Right lobe of liver (tissue), 6 donors: ENCODE measurements at regions not wholly inside any gene's neighbourhood (a gene's known extent, or its start where the extent isn't known, plus 50 kb on each side); places are given as distances from the start of the nearest gene placed in this dataset.

Source experiments
- ATAC-seq, 4 donors: fragments of 200-7000 bp; cut with Tn5 transposase; one replicate each; pipeline ENCODE4 v1.9.1; 2020; ENCODE audit warnings: mild to moderate bottlenecking in 4 of 4, moderate library complexity in 4 of 4
- DNase-seq, 3 donors: peaks; one replicate each; pipeline ENCODE4 v3.0.0-alpha.2; 2020
- H3K27ac ChIP-seq, 3 donors: fragments of 200-600 bp; one replicate each; pipeline ENCODE4 v1.8.0; 2022
- H3K27me3 ChIP-seq, 2 donors: fragments of 200-600 bp; one replicate each; pipeline ENCODE4 v1.8.0; 2022
- H3K36me3 ChIP-seq, 4 donors: fragments of 200-600 bp; sonication (generic) in 1 of 4; one replicate each; pipeline versions ENCODE4 v1.5.1 to v1.8.0; 2017 to 2022; ENCODE audit warnings: control low read depth in 1 of 4
- H3K4me1 ChIP-seq, 4 donors: fragments of 200-600 bp; sonication (generic) in 1 of 4; one replicate each; pipeline versions ENCODE4 v1.5.1 to v1.8.0; 2017 to 2022; ENCODE audit warnings: control low read depth in 1 of 4
- H3K4me3 ChIP-seq, 3 donors: fragments of 200-600 bp; one replicate each; pipeline ENCODE4 v1.8.0; 2022
- H3K9me3 ChIP-seq, 4 donors: fragments of 200-600 bp; sonication (generic) in 1 of 4; one replicate each; pipeline versions ENCODE4 v1.5.1 to v1.8.0; 2017 to 2022; ENCODE audit warnings: control low read depth in 1 of 4
- POLR2A ChIP-seq: fragments of 450-650 bp; IDR thresholded peaks from one replicate; pipeline ENCODE4 v1.6.1; 2017; ENCODE audit warnings: antibody characterized with exemption, mild to moderate bottlenecking
- WGBS: methylation state at CpG from one replicate; pipeline ENCODE4 v1.1.6; 2018; ENCODE audit warnings: low coverage, low lambda C conversion rate; ENCODE audit not compliant: insufficient coverage; ENCODE audit errors: missing lambda C conversion rate; 5-methylcytosine and 5-hydroxymethylcytosine counted together
- intact Hi-C, 2 donors: fragments of 100-400 bp; cut with DNase I; formaldehyde crosslinking; loops; one replicate each; pipeline versions ENCODE4 v1.11.2 to v1.14.1; 2022
- TF ChIP-seq, protein P1 (sequence below), 4 donors: fragments of 200-600 bp in 3 of 4; fragments of 450-650 bp in 1 of 4; IDR thresholded peaks; one replicate each; pipeline versions ENCODE4 v1.5.1 to v1.8.0; 2016 to 2022; ENCODE audit warnings: antibody characterized with exemption in 4 of 4, mild to moderate bottlenecking in 2 of 4
- donor health status: DM: no; HTN: yes; CAD: no.
- donor health status: DM: no; HTN: no; CAD: no.
- donor health status: DM: no; HTN: no; CAD: no.
- donor health status: DM: no; HTN: yes; CAD: no.
- donor health status: DM: no; HTN: yes; CAD: no.

DNA sequence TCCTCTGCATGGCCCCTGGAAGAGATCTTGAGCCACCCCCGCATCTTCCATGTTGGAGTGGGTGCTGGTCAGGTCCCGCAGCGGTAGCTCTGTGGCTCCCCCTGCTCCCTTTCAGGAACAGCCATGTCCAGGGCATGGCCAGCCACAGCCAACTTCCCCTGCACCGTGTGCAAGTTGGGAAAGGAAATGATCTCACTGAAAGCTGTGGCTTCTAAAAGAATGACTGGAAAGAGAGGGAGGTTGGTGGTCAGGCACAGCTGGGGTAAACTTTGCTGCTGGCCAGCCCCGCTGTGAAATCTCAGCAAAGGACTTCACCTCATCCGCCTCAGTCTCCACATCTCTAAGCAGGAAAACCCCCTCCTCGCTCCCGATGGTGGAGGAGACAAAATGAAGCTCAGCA lies 153.6 kb upstream of the CST7 start:
- ATAC-seq (no peak), DNase-seq (no peak)
- Histone ChIP-seq H3K27me3 (no peaks in the 10 kb centered on the region), H3K9me3 (no peaks in the 10 kb centered on the region), H3K36me3 (no peaks in the 10 kb centered on the region), H3K4me1 (no peaks in the 10 kb centered on the region), H3K27ac (no peak overlapping the region), H3K4me3 (no peak overlapping the region)
- WGBS: 43% methylated on average over 6 of the region's 8 CpGs
- TF ChIP-seq, protein P1, sequence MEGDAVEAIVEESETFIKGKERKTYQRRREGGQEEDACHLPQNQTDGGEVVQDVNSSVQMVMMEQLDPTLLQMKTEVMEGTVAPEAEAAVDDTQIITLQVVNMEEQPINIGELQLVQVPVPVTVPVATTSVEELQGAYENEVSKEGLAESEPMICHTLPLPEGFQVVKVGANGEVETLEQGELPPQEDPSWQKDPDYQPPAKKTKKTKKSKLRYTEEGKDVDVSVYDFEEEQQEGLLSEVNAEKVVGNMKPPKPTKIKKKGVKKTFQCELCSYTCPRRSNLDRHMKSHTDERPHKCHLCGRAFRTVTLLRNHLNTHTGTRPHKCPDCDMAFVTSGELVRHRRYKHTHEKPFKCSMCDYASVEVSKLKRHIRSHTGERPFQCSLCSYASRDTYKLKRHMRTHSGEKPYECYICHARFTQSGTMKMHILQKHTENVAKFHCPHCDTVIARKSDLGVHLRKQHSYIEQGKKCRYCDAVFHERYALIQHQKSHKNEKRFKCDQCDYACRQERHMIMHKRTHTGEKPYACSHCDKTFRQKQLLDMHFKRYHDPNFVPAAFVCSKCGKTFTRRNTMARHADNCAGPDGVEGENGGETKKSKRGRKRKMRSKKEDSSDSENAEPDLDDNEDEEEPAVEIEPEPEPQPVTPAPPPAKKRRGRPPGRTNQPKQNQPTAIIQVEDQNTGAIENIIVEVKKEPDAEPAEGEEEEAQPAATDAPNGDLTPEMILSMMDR (IDR thresholded peaks at IDR 0.05): no peak
- no peak for TF ChIP-seq POLR2A
- intact Hi-C loops: no loop called here

DNA sequence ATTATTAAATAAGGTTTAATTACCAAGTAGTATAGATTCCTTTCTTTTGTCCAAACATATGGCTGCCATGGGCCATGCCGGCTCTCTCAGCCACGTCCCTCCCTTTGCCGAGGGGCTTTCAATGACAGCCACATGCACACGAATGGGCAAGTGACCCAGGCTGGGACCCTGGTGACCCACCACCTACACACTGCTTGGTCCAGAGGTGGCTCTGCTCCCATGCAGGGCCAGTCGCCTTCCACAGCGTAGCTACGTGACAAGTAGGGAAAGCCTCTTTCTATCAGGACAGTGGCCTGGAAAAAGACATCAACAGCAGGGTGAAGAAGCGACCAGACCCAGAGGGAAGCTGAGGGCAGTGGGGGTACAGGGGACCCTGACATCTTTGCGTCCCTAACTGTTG lies 152.8 kb upstream of the CST7 start:
- DNase-seq (no peak), ATAC-seq (no peak)
- TF ChIP-seq, protein P1 (IDR thresholded peaks at IDR 0.05): no peak
- TF ChIP-seq POLR2A: no peak
- H3K27me3 ChIP-seq: no peaks in the 10 kb centered on the region
- intact Hi-C loops: no loop called here
- H3K4me3 ChIP-seq: no peak overlapping the region
- H3K4me1 ChIP-seq: no peaks in the 10 kb centered on the region
- H3K9me3 ChIP-seq: no peaks in the 10 kb centered on the region
- WGBS: 72% methylated on average over 8 of the region's 9 CpGs
- no peak overlapping the region for H3K27ac ChIP-seq
- no peaks in the 10 kb centered on the region for H3K36me3 ChIP-seq

DNA sequence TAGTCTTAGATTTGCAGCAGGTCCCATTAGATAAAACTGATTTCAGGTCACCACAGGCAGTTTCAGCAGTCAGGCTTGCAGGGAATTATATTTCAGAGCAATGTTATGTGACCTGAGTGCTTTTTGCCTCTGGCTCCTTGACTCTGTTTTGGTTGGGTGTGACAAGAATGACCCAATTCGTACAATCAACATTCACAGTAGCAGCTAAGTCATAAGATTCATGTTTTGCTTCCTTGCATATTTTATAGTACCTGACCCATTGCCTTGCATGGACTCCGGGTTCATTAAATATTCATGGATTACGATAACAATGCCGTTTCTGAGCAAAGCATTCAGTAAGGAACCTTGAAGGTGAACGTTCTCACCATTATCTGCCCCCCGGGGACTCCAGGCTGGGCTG lies 152.0 kb upstream of the CST7 start:
- Histone ChIP-seq H3K27me3 (no peaks in the 10 kb centered on the region), H3K27ac (no peak overlapping the region), H3K4me3 (no peak overlapping the region), H3K36me3 (no peaks in the 10 kb centered on the region), H3K4me1 (no peaks in the 10 kb centered on the region), H3K9me3 (no peaks in the 10 kb centered on the region)
- no peak for ATAC-seq
- DNase-seq: no peak
- TF ChIP-seq POLR2A: no peak
- TF ChIP-seq, protein P1 (IDR thresholded peaks at IDR 0.05): no peak
- WGBS: 46% methylated on average over 6 of the region's 6 CpGs
- intact Hi-C loops: no loop called here

DNA sequence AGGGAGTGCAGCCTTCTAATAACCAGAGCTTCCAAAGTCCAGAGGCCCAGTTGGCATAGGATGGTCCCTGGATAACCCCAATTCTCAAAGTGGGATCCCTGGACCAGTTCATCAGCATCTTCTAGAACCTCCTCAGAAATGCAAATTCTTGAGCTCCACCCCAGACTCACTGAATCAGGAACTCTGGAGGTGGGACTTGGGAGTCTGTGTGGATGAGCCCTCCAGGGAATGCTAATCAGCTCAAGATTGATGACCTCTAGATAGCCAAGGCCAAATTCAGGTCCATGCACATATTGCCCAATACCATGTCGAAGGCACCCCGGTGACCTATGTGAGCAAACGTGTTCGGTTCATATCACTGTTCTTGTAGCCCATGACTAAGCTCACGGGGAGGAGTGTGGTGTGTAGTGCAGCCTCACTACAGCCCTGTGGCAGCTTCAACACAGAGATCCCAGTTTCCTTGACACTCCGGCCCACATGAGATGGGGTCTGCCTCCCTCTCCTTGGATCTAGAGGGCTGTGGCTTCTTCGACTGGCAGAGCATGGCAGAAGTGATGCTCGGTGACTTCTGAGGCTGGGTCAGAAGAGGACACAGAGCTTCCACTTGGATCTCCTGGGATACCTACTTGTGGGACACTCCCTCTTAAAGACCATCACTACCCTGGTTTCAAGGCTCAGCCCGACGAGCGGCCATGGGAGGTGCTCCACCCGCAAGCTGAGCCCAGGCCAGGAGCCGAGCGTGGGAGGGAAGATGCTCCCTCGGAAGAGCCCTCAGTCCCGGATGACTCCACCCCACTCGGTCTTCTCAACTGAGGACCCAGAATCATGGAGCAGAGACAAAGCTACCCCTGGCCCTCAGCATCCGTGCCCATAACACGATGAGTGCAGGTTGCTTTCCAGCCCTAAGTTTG lies 151.1 kb upstream of the CST7 start:
- WGBS: 45% methylated on average over 6 of the region's 19 CpGs
- peak in 1 of 3 donors; percentile 11 for DNase-seq

More for the DNA sequence above, 151.1 kb upstream of the CST7 start:
- Histone ChIP-seq H3K4me3 (no peak overlapping the region), H3K36me3 (no peaks in the 10 kb centered on the region), H3K27me3 (no peaks in the 10 kb centered on the region), H3K9me3 (no peaks in the 10 kb centered on the region), H3K4me1 (no peaks in the 10 kb centered on the region), H3K27ac (no peak overlapping the region)
- no peak for TF ChIP-seq POLR2A
- TF ChIP-seq, protein P1 (IDR thresholded peaks at IDR 0.05): no peak
- intact Hi-C loops: no loop called here
- peak in 2 of 4 donors; percentile 44 to 58 for ATAC-seq
